Nucleus accumbens (tissue), 56 donors: ENCODE measurements at regions not wholly inside any gene's neighbourhood (a gene's known extent, or its start where the extent isn't known, plus 50 kb on each side); places are given as distances from the start of the nearest gene placed in this dataset.
A peak's percentile ranks its signal among the peaks of the same experiment; 100 is the strongest.

Source experiments
- DNase-seq, 56 donors: peaks; one replicate each; lab custom pipeline; 2025; lab: John Stamatoyannopoulos, UW

DNA sequence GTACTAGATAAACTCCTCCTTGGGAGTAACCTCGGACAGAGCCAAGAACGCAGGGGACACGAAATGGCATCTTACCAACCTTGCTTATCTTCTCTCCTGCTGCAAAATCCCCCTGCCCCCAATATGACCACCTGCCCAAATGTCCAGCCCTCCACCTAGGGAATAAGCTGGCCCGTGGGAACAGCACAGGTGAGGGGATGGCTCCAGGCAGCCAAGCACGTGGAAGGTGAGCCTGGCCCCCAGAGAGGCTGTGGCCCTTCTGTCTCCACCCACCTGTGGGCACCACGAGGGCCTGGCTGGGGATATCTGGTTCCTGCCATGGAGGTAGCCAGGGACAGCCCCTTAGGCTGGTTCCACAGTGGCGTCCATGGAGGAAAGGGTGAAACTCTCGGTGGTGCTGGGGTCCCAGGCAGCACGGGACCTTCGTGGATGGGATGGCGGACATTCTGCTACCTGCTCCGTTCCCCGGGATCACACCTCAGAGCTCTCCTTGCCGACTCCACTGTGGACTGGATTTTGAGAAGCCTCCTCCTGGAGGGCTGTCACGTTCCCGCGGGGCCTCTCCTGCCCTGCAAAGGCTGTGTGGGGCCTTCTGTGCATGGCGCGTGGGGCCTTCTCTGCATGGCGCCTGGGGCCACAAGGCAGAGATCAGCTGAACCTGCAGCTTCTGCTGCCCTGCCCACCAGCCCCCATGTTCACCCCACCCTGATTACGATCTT lies 388.5 kb upstream of the TNRC6C start:
- no peak for DNase-seq

DNA sequence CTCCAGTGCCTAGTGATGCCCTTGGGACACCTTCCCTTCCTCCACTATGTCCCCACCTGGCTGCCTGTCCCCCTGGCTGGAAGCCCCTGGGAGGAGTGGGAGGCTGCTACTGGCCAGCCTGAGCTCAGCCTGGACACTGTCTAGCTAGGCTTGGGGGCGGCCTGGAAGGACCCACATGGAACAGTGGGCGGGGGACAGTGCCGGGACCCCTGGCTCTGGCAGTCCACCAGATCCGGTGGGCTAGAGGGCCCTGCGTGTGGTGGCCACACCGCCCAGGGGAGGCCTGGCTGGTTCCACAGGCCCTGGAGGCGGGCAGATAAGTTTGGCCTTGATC lies 388.0 kb upstream of the TNRC6C start:
- DNase-seq = no peak

DNA sequence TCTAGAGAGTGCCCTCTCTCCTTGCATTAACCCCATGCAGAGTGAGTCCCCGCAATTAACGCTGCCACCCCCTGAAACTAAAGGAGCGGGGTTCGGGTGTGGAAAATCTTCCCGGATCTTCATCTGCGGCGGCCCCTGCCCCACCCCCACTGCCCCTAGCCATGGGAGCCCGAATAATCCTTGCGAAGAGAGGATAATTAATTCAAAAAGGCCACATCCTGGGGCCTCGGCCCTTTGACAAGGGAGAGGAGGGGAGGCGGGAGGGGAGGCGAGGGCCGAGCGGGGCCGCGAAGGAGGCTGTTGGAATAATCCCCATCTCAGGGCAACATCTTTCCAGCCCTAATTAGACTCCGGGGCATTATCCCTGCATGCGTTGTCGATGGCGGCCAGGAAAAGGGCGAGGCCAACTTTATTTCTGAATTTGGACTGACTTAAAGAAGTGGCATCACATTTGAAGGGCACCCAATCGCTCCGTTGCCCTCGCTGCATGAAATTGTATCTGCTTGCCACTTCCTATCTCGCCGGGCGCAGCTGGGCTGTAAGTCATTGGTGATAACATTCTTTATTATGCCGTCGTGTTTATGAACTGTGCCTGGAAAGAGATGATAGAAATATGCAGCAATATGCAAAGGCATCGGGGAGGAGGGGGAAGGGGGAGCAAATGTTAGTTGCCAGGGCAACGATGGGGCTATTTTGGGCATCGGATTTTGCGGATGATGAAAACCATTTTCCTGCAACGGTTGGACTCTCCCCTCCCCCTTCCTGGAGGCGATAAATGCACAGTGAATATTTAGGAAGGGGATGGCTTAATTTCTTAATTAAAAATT lies 387.1 kb upstream of the TNRC6C start:
- DNase-seq = peak in 24 of 56 donors; percentile 11 to 62 (median 26)

DNA sequence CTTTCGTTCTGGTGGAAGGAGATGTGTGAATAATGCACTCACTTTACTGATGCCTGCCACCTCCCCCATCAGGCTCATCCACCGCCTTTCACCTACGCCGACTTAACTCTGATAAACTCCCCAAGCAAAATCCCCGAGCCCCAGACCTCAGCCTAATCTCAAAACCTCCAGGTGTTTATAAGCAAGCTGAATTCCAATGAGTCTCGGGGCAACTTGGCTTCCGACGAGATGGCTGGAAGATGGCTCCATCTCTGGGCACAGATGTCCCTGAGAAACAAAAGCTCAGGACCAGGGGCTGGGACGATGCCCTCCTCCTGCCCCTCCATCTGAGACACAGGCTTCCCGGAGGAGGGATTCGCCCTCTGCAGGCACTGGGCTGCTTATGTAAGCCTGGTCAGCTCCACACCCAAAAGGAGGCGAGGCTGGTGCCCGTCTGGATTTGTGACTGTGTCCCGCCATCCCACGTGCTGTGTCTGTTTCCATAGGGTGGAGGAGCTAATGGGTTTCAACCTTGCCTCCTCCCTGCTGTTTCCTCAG lies 386.4 kb upstream of the TNRC6C start:
- peak in 5 of 56 donors; percentile 3 to 59 (median 22) for DNase-seq

DNA sequence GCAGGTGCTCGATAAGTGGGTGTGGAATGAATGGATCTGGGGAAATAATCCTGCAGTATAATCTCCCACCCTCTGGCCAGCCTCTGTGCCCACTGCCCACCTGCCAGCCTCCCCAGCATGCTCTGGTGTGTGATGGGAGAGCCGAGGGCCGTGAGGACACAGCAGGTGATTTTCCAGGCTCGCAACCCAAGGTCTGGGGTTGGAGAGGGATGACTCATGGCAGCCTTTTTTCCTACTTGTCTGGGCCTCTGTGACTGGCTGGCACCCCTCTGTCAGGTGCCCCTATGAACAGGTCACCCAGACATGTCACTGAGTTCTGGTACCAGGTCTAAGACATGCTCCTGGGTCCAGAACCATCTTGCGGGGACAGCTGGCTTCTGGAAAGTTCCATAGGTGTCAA lies 385.7 kb upstream of the TNRC6C start:
- DNase-seq = no peak

DNA sequence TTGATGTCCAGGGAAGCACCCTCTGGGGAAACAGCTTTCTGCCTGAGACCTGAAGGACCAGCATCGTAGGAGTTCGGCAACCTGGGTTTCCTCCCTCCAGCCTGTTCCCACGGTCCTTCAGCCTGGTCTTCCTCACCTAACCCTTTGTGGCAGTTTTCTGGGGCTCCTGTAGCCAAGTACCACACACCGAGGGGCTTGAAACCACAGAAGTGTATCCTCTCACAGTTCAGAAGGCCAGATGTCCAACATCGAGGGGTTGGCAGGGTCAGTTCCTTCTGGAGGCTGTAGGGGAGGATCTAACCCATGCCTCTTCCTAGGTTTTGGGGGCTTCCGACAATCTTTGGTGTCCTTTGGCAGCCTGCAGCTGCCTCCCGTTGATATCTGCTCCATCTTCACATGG lies 381.0 kb upstream of the TNRC6C start:
- no peak for DNase-seq

DNA sequence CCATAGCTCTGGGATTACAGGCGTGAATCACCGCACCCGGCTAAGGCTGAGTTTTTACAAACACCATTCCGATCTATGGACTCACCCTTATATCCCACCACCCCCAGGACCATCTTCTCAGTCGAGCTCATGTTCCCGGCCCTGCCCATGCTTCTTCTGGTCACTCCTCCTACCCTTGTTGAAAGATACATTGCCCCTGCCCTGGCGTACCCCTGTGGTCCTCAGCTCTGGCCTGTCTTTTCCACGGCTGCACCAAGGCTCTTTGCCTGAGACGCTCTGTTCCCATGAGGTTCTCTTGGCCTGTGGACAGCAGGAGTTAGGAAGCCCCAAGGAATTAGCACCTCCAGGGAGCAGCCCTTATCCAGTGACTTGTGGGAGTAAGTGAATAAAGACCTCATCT lies 379.4 kb upstream of the TNRC6C start:
- DNase-seq = no peak

DNA sequence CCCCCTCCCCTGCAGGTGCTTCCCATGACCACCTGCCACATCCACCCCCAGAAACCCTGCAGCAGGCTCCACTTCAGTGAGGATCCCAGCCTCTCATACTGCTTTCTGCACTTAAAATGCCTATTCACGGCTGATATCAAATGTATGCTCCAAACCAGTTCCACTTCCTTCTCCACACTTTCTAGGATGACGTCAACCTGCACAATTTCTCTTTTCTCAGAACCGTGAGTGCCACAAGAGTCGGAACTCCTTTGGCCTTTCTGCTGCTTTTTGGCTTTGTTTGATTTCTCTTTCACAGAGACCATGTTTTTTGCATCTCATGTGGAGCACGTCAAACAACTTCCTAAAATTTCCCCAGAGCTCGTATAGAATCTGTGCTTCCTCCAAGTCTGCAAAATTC lies 378.8 kb upstream of the TNRC6C start:
- DNase-seq = no peak

DNA sequence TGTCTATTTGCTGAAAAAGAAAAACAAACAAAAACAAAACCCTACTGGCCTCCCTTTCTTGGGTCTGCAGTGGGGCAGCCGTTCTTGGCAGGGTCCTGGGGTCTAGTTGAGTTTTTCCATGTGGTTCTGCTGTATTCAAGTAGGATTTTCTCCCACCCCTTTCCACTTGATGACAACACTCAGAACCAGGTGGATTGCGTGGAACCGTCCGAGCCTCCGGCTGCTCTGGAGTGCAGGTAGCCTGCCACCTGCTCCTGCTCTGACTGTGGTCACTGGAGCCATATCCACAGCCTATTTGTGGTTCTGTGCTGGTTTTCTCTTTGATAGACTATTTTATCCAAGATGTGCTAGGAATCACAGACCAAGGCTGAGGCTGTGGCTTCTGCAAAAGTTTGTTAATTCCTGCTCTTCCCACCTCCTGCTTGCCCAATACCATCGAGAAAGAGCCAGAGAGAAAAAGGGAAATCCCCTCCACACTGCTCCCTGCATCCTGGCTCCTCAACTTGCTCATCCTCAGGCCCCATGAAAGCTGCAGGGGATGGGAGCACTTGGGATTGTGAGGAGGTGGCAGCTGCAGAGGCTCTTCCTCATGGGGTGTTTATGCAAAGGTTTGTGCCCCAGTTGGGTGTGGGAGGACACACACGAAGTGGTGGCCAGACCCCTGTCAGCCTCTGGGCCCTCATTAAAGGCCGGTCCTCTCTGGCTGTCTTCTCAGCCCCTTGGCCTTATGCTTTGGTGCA lies 377.8 kb upstream of the TNRC6C start:
- DNase-seq = no peak

DNA sequence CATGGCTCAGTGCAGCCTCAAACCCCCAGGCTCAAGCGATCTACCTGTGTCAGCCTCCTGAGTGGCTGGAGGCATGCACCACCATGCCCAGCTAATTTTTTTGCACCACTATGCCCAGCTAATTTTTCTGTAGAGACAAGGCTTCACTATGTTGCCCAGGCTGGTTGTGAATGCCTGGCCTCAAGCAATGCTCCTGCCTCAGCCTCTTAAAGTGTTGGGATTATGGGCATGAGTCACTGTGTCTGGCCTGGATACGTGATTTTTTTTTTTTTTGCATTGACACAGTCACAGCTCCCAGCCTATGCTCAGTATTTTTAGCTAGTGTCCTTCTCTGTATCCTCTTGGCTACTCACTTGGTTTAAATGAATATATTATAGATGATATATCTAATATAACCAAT lies 377.0 kb upstream of the TNRC6C start:
- no peak for DNase-seq

DNA sequence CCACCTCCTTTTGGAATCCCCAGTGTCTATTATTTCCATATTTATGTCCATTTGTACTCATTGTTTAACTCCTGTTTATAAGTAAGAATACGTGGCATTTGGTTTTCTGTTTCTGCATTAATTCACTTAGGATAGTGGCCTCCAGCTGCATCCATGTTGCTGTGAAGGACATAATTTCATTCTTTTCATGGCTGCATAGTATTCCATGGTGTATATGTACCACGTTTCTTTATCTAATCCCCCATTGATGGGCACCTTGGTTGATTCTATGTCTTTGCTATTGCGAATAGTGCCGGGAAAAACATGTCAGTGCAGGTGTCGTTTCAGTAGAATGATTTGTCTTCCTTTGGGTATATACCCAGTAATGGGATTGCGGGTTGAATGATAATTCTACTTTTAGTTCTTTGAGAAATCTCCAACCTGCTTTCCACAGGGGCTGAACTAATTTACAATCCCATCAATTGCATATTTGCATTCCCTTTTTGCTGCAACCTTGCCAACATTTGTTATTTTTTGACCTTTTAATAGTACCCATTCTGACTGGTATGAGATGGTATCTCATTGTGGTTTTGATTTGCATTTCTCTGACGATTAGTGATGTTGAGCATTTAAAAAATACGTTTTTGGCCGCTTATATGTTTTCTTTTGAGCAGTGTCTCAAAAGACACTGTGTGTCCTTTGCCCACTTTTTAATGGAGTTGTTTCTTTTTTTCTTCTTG lies 373.2 kb upstream of the TNRC6C start:
- DNase-seq = no peak

DNA sequence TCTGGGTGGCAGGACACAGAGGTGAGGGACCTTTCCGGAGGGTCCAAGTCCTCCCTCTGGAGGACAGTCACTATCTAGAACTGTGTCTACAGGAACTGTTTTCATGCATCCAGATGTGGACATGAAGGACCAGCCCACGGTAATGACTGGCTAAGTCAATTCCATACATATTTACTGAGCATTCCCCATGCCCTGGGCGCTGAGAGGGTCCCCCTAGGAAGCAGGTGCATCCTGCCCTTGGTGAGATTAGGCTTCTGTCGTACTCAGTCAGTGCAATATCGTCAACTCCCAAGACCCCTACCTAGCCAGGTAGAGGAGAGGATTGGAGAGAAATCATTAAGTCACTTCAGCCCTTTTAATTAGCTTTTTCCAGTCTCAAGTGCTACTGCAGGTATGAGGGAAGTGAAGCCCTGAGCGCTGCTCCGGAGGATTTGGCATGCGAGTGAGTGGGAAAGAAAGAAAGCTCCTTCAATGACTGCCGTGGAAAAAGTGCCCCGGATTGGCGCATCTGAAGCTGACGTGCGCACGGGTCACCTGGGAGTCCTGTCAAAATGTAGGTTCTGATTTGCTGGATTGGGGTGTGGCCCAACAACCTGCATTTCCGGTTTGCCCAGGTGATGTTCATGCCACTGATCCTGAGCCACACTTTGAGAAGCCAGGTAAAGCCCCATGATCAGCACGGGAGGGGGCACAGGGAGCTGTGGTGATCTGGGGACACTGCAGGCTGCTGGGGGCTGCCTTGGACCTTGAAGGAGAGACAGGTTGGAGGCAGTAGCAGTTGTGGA lies 367.4 kb upstream of the TNRC6C start:
- DNase-seq = no peak

DNA sequence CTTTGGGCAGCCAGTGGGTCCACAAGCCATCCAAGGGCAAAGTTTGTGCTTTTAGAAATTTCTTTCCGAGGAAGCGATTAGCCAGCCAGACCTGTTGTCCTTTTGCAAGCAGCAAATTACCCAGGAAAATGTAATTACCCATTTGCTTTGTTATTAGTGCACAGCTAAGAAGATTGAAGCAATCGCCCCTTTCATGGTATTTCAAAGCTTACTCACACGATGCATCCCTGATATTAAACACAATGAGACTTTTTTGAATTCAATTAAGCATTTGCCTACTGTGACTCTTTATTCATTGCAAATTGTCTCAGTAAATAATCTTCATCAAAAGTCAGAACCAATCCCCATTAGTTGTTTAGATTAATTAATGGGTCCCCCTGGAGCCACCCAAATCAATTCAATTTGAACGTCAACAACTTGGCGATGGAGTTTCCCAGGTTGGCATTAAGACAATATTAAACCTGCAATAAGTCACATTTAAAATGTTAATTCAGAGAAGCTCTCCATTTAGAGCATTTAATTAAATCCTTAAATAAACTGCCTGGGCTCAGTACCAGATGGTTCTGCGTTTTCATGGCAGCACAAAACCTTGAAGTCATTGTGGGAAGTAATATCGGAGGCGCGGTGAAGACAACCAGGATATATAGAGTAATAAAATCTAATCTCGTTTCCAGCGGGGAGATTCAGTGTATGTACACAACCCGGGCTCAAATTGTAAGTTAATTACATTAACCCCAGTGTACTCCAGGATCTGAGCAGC lies 366.2 kb upstream of the TNRC6C start:
- no peak for DNase-seq

DNA sequence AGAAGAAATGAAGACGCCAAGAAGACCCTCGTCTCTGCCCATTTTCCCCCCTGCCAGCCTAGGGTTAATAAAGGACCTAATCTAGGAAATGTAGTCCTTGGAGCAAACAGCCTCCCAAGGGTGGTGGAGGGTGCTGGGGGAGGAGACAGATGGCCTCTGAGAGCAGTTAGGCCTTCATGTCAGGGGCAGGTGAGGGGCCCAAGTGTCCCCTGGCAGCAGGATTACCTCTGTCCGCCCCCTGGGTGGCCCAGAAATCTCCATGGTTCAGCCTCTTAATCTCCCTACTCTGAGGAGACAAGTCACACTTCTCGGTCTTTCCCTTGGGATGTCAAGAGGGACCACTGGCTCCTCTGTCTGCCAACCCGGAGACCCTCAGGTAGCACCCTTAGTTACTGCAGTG lies 365.4 kb upstream of the TNRC6C start:
- DNase-seq = no peak

DNA sequence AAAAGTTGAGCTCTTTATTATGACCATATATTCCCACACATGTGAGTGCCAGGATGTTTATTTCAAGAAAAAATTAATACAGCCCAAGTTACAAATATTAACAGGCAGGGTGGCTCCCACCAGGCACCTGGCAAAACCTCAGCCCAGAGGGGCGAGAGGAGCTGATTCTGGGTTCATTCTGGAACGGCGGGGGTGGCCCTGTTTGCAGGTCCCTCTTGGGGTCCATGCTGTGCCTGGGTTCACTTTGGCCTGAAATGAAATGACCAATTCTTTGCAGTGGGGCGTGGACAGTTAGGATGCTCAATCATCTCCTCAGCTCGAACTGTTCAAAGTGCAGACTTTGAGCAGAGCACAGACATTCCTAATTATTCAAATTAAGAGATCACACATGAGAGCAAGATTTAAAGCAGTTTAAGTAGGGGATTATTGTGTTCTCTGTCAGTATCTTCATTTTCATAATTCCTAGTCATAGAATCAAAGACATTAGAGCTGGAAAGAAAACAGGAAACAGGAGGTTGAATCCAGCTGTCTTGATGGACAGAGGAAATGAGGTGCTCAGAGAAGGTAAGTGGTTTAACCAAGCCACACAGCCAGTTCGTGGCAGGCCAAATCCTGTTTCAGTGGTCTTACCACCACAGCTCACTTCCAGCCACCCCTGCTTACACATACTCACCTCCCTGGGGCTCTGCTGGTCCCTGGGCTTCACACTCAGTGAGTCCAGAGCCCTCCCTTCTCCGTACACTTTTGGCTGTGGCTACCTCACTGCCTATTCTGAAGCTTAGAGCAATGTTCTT lies 363.9 kb upstream of the TNRC6C start:
- DNase-seq = no peak

DNA sequence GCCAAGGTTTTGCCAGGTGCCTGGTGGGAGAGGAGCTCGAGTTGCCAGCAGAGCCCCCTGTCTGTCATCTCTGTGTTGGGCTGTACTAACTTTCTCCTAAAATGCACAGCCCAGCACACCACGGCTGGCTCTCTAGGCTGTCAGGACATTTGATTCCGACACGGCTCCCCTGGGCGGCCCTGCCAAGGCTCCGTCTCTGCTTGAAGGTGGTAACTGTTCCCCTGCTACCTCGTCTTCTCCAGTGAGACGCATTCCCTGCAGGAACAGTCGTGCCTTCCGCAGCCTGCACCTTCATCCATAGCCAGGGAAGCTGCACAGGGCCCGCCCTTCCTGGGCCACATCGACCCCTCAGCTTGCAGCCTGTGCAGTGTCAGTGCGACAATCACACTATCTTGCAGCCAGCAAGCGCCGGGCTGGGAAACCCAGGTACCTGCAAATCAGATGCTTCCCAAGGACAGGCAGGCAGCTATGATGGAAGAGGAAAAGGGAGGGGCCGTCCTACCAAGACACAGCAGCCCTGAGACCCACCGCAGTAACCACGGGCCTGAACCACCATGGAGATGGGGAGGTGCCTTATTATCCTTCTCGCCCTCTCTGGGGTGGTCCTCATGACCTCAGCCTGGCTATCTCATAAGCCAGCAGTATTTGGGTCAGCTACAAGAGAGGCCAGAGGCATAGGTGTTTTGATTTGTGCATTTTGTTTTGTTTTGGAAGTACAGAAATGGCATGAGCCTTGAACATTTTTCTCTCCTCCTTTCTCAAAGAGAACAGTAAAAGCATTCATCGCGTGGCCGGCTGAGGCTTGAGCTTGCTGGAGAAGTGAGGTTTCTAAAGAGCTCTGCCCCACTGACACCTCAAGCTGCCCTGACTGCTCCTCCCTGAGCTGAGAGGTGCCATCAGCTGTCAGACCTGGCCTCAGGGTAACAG lies 361.7 kb upstream of the TNRC6C start:
- no peak for DNase-seq
